A673 (cell line): ENCODE measurements at regions not wholly inside any gene's neighbourhood (a gene's known extent, or its start where the extent isn't known, plus 50 kb on each side); places are given as distances from the start of the nearest gene placed in this dataset.

Experiments used
- BruUV-seq: library from RNA; stranded (reverse); fragments of 400-500 nt; replicated peaks from 2 replicates; lab custom pipeline; 2021; lab: Mats Ljungman, UMichigan
- CTCF ChIA-PET: fragments of 300-600 bp; sonication (Branson Sonifier 250); formaldehyde crosslinking; loops from one replicate; lab custom pipeline; 2022; ENCODE audit warnings: antibody characterized with exemption; lab: Charles Lee
- POLR2A ChIA-PET: fragments of 300-600 bp; sonication (Branson Sonifier 250); formaldehyde crosslinking; loops from one replicate; lab custom pipeline; 2022; ENCODE audit warnings: antibody characterized with exemption; ENCODE audit not compliant: low non-redundant PET; lab: Charles Lee
- DNase-seq: peaks from one replicate; pipeline ENCODE4 v3.0.0-alpha.2; 2015; ENCODE audit warnings: low spot score
- H3K27ac ChIP-seq: fragments of 200-600 bp; sonication (generic); 2 replicates; pipeline ENCODE4 v1.5.1; 2016; ENCODE audit warnings: mixed run types, low read depth, mild to moderate bottlenecking, mixed read lengths, antibody characterized with exemption, low read length; ENCODE audit not compliant: poor library complexity, severe bottlenecking
- H3K27me3 ChIP-seq: fragments of 200-600 bp; sonication (generic); replicated peaks from 2 replicates; pipeline ENCODE4 v1.6.1; 2017; ENCODE audit warnings: mixed run types, low read depth, mild to moderate bottlenecking, mixed read lengths, antibody characterized with exemption, low read length; ENCODE audit not compliant: insufficient read depth, poor library complexity
- H3K36me3 ChIP-seq: fragments of 200-600 bp; sonication (generic); 2 replicates; pipeline ENCODE4 v1.6.1; 2016; ENCODE audit warnings: mixed run types, mild to moderate bottlenecking, mixed read lengths, antibody characterized with exemption, low read length; ENCODE audit not compliant: insufficient read depth, poor library complexity, severe bottlenecking
- H3K4me1 ChIP-seq: fragments of 200-600 bp; sonication (generic); 2 replicates; pipeline ENCODE4 v1.6.1; 2017; ENCODE audit warnings: mixed run types, mild to moderate bottlenecking, mixed read lengths, antibody characterized with exemption, low read length; ENCODE audit not compliant: insufficient read depth, poor library complexity, severe bottlenecking
- H3K4me3 ChIP-seq: fragments of 200-600 bp; sonication (generic); 2 replicates; pipeline ENCODE4 v1.5.1; 2016; ENCODE audit warnings: low read depth, mixed run types, mild to moderate bottlenecking, mixed read lengths, low read length; ENCODE audit not compliant: poor library complexity, severe bottlenecking
- H3K9me3 ChIP-seq: fragments of 200-600 bp; sonication (generic); 2 replicates; pipeline ENCODE4 v1.6.1; 2016; ENCODE audit warnings: mixed run types, low read depth, mild to moderate bottlenecking, mixed read lengths, antibody characterized with exemption, low read length; ENCODE audit not compliant: poor library complexity, severe bottlenecking
- CTCF ChIP-seq: fragments of 300-800, 200-600 bp; sonication (generic); conservative IDR thresholded peaks from 2 replicates; pipeline ENCODE4 v1.5.1; 2017; ENCODE audit warnings: low read depth, mild to moderate bottlenecking, antibody characterized with exemption, low read length, moderate library complexity, mixed read lengths
- EZH2 ChIP-seq: fragments of 200-600 bp; sonication (generic); IDR thresholded peaks from 2 replicates; pipeline ENCODE4 v1.6.1; 2017; ENCODE audit warnings: borderline replicate concordance, low read depth, mild to moderate bottlenecking, mixed read lengths, antibody characterized with exemption, low read length; ENCODE audit not compliant: poor library complexity, severe bottlenecking
- intact Hi-C: fragments of 100-400 bp; cut with micrococcal nuclease; formaldehyde crosslinking; loops from one replicate; pipeline ENCODE4 v1.10.0; 2022; ENCODE audit not compliant: unreplicated experiment

GRCh38 chr6:133156689-133157088, 84.5 kb upstream of the EYA4 start:
- TF ChIP-seq CTCF (no peak), EZH2 (no peak)
- ChIA-PET CTCF (no interaction called here), POLR2A (interaction anchor here (0.6 kb wide), 1 partner anchor 253 kb away, joined by 3 read pairs; no protein-coding TSS in a partner anchor)
- H3K27me3 ChIP-seq = no peaks in the 10 kb centered on the region
- no TSS peak for BruUV-seq
- H3K4me3 ChIP-seq = no peak overlapping the region
- H3K27ac ChIP-seq = no peak overlapping the region
- peaks cover 27% of the 10 kb centered on the region for H3K4me1 ChIP-seq
- intact Hi-C loops = no loop called here
- no peaks in the 10 kb centered on the region for H3K36me3 ChIP-seq
- H3K9me3 ChIP-seq = no peaks in the 10 kb centered on the region
- DNase-seq = no peak

- intact Hi-C loops = no loop called here
- no peak overlapping the region for H3K4me3 ChIP-seq
- H3K27ac ChIP-seq = no peak overlapping the region
- H3K36me3 ChIP-seq = no peaks in the 10 kb centered on the region
- ChIA-PET CTCF (no interaction called here), POLR2A (interaction anchor here (0.6 kb wide), 1 partner anchor 372 kb away, joined by 4 read pairs; no protein-coding TSS in a partner anchor)
- BruUV-seq = no TSS peak
- H3K9me3 ChIP-seq = no peaks in the 10 kb centered on the region
- DNase-seq = no peak
- H3K4me1 ChIP-seq = peaks cover 27% of the 10 kb centered on the region
- H3K27me3 ChIP-seq = no peaks in the 10 kb centered on the region
- TF ChIP-seq CTCF (no peak), EZH2 (no peak)
Measured at GRCh38 chr6:133157995-133158394, 83.2 kb upstream of the EYA4 start.

GRCh38 chr6:133159255-133159795, 81.8 kb upstream of the EYA4 start:
- ChIA-PET POLR2A (no interaction called here), CTCF (no interaction called here)
- H3K27me3 ChIP-seq = no peaks in the 10 kb centered on the region
- H3K4me3 ChIP-seq = no peak overlapping the region
- H3K4me1 ChIP-seq = peaks cover 27% of the 10 kb centered on the region
- H3K9me3 ChIP-seq = no peaks in the 10 kb centered on the region
- intact Hi-C loops = no loop called here
- no TSS peak for BruUV-seq
- no peaks in the 10 kb centered on the region for H3K36me3 ChIP-seq
- peak overlapping the region; percentile 26 for H3K27ac ChIP-seq
- peak; percentile 33 for DNase-seq
- TF ChIP-seq CTCF = no peak
- no peak for TF ChIP-seq EZH2
